ENCODE measurements at regions not wholly inside any gene's neighbourhood (a gene's known extent, or its start where the extent isn't known, plus 50 kb on each side); places are given as distances from the start of the nearest gene placed in this dataset.

DNA sequence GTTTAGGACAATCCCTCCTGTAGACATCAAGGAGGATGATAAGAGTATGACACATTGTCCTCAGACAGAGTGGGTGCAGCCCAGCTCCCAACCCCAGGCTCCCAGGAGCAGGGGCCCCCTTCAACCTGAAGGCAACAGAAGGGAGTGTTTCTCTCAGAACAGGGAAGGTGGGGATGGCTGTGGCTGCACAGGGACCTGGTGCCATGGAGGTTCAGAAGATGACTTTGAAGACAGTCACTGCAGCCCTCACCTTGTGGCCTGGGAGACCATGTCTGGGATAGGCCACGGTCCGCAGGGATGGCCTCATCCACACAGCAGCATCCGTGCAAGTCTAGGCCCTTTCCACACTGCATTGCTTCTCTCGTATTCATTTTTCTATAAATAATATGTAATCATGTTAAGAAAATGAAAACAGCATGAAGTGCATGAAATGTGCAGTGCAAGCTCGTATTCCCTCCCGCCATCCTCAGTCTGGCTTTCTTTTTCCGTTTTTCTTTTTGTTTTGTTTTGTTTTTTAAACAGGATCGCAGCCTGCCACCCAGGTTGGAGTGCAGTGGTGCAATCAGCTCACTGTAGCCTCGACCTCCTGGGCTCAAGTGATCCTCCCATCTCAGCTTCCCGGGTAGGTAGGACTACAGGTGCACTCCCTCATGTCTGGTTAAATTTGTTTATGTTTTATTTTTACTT is 71.1 kb downstream of the METRNL start:
- Histone ChIP-seq H3K9me3 (ENCODE audit: low read depth, low read length) (no peaks in the 10 kb centered on the region), H3K36me3 (ENCODE audit: insufficient read depth, low read length) (no peaks in the 10 kb centered on the region), H3K4me3 (no peak overlapping the region), H3K27ac (no peak overlapping the region), H3K9ac (ENCODE audit: insufficient read length) (no peak overlapping the region)
- no peak for TF ChIP-seq FOXP2 (optimal IDR thresholded peaks at IDR 0.05; ENCODE audit: control extremely low read depth, extremely low read length, insufficient read depth)
- TF ChIP-seq EZH2 (IDR thresholded peaks at IDR 0.05) = no peak
- no peak for DNase-seq (ENCODE audit: low read depth, low spot score)

DNA sequence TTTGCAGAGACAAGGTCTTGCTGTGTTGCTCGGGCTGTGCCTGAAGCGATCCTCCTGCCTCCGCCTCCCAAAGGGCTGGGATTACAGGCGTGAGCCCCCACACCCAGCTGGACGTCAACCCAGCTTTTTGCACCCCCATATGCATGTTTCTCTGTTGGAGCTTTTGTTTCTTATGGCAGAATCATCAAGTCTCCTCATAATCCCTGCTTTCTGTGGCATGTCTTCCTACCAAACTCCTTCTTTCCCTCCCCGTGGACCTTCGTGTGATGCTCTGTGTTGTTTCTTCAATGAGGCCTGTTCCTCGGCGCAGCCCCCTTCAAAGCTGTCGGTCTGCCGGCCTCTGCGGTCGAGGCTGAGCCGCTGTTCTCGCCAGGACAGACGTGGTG is 71.6 kb downstream of the METRNL start:
- no peak overlapping the region for H3K9ac ChIP-seq (ENCODE audit: insufficient read length)
- H3K9me3 ChIP-seq (ENCODE audit: low read depth, low read length) = no peaks in the 10 kb centered on the region
- H3K4me3 ChIP-seq = no peak overlapping the region
- TF ChIP-seq FOXP2 (optimal IDR thresholded peaks at IDR 0.05; ENCODE audit: control extremely low read depth, extremely low read length, insufficient read depth) (no peak), EZH2 (IDR thresholded peaks at IDR 0.05) (no peak), POLR2AphosphoS5 (IDR thresholded peaks at IDR 0.05; ENCODE audit: borderline replicate concordance, low read depth, low read length) (no peak)
- DNase-seq (ENCODE audit: low read depth, low spot score) = no peak
- no peaks in the 10 kb centered on the region for H3K36me3 ChIP-seq (ENCODE audit: insufficient read depth, low read length)
- no peak overlapping the region for H3K27ac ChIP-seq

GRCh38 chr17:83151442-83152226 is 72.2 kb downstream of the METRNL start:
- H3K4me3 ChIP-seq = no peak overlapping the region
- TF ChIP-seq FOXP2 (optimal IDR thresholded peaks at IDR 0.05; ENCODE audit: control extremely low read depth, extremely low read length, insufficient read depth) (no peak), EZH2 (IDR thresholded peaks at IDR 0.05) (no peak), POLR2AphosphoS5 (IDR thresholded peaks at IDR 0.05; ENCODE audit: borderline replicate concordance, low read depth, low read length) (no peak)
- no peak overlapping the region for H3K27ac ChIP-seq
- no peak for DNase-seq (ENCODE audit: low read depth, low spot score)
- no peaks in the 10 kb centered on the region for H3K9me3 ChIP-seq (ENCODE audit: low read depth, low read length)
- no peak overlapping the region for H3K9ac ChIP-seq (ENCODE audit: insufficient read length)
- H3K36me3 ChIP-seq (ENCODE audit: insufficient read depth, low read length) = no peaks in the 10 kb centered on the region

GRCh38 chr17:83152227-83152744 is 72.9 kb downstream of the METRNL start:
- DNase-seq (ENCODE audit: low read depth, low spot score) = no peak
- Histone ChIP-seq H3K9me3 (ENCODE audit: low read depth, low read length) (no peaks in the 10 kb centered on the region), H3K9ac (ENCODE audit: insufficient read length) (no peak overlapping the region), H3K36me3 (ENCODE audit: insufficient read depth, low read length) (no peaks in the 10 kb centered on the region), H3K27ac (no peak overlapping the region), H3K4me3 (no peak overlapping the region)
- no peak for TF ChIP-seq FOXP2 (optimal IDR thresholded peaks at IDR 0.05; ENCODE audit: control extremely low read depth, extremely low read length, insufficient read depth)
- TF ChIP-seq EZH2 (IDR thresholded peaks at IDR 0.05) = no peak
- no peak for TF ChIP-seq POLR2AphosphoS5 (IDR thresholded peaks at IDR 0.05; ENCODE audit: borderline replicate concordance, low read depth, low read length)

- H3K36me3 ChIP-seq (ENCODE audit: insufficient read depth, low read length) = no peaks in the 10 kb centered on the region
- no peak for DNase-seq (ENCODE audit: low read depth, low spot score)
- H3K4me3 ChIP-seq = no peak overlapping the region
- no peaks in the 10 kb centered on the region for H3K9me3 ChIP-seq (ENCODE audit: low read depth, low read length)
- no peak overlapping the region for H3K9ac ChIP-seq (ENCODE audit: insufficient read length)
- TF ChIP-seq POLR2AphosphoS5 (IDR thresholded peaks at IDR 0.05; ENCODE audit: borderline replicate concordance, low read depth, low read length) (no peak), FOXP2 (optimal IDR thresholded peaks at IDR 0.05; ENCODE audit: control extremely low read depth, extremely low read length, insufficient read depth) (no peak), EZH2 (IDR thresholded peaks at IDR 0.05) (no peak)
- H3K27ac ChIP-seq = no peak overlapping the region
Measured at GRCh38 chr17:83152745-83153611, 73.6 kb downstream of the METRNL start.

- Histone ChIP-seq H3K36me3 (ENCODE audit: insufficient read depth, low read length) (no peaks in the 10 kb centered on the region), H3K4me3 (no peak overlapping the region), H3K27ac (no peak overlapping the region), H3K9me3 (ENCODE audit: low read depth, low read length) (no peaks in the 10 kb centered on the region), H3K9ac (ENCODE audit: insufficient read length) (no peak overlapping the region)
- no peak for TF ChIP-seq EZH2 (IDR thresholded peaks at IDR 0.05)
- TF ChIP-seq POLR2AphosphoS5 (IDR thresholded peaks at IDR 0.05; ENCODE audit: borderline replicate concordance, low read depth, low read length) = no peak
- no peak for TF ChIP-seq FOXP2 (optimal IDR thresholded peaks at IDR 0.05; ENCODE audit: control extremely low read depth, extremely low read length, insufficient read depth)
- no peak for DNase-seq (ENCODE audit: low read depth, low spot score)
Measured at GRCh38 chr17:83153681-83154310, 74.4 kb downstream of the METRNL start.

- Histone ChIP-seq H3K36me3 (ENCODE audit: insufficient read depth, low read length) (no peaks in the 10 kb centered on the region), H3K27ac (no peak overlapping the region), H3K4me3 (no peak overlapping the region), H3K9ac (ENCODE audit: insufficient read length) (no peak overlapping the region), H3K9me3 (ENCODE audit: low read depth, low read length) (no peaks in the 10 kb centered on the region)
- TF ChIP-seq POLR2AphosphoS5 (IDR thresholded peaks at IDR 0.05; ENCODE audit: borderline replicate concordance, low read depth, low read length) (no peak), EZH2 (IDR thresholded peaks at IDR 0.05) (no peak), FOXP2 (optimal IDR thresholded peaks at IDR 0.05; ENCODE audit: control extremely low read depth, extremely low read length, insufficient read depth) (no peak)
- no peak for DNase-seq (ENCODE audit: low read depth, low spot score)
Measured at GRCh38 chr17:83154311-83155127, 75.1 kb downstream of the METRNL start.
